ENCODE measurements at regions not wholly inside any gene's neighbourhood (a gene's known extent, or its start where the extent isn't known, plus 50 kb on each side); places are given as distances from the start of the nearest gene placed in this dataset.
"Not testable (repeated sequence)": the region's sequence is repeated elsewhere in the genome, so short reads cannot be mapped to it uniquely, and the experiment has no call there.

DNA sequence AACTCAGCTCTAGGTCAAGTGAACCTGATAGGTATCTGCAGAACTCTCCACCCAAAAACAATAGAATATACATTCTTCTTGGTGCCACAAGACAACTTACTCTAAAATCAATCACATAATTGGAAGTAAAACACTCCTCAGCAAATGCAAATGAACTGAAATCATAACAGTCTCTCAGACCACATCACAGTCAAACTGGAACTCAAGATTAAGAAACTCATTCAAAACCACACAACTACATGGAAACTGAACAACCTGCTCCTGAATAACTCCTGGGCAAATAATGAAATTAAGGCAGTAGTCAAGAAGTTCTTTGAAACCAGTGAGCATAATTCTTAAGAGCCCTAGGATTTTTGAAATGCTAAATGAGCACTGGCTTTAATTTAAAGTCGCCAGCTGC lies 125.4 kb upstream of the PDE4D start:
- H3K4me1 Mint-ChIP-seq (ENCODE audit: low read depth); intact Hi-C loops (cut with micrococcal nuclease); H3K27me3 Mint-ChIP-seq (ENCODE audit: low read depth); H3K27ac Mint-ChIP-seq; H3K4me3 Mint-ChIP-seq; DNase-seq; H3K9me3 Mint-ChIP-seq; H3K36me3 Mint-ChIP-seq (ENCODE audit: low read depth); CTCF ChIA-PET: not testable (repeated sequence)

DNA sequence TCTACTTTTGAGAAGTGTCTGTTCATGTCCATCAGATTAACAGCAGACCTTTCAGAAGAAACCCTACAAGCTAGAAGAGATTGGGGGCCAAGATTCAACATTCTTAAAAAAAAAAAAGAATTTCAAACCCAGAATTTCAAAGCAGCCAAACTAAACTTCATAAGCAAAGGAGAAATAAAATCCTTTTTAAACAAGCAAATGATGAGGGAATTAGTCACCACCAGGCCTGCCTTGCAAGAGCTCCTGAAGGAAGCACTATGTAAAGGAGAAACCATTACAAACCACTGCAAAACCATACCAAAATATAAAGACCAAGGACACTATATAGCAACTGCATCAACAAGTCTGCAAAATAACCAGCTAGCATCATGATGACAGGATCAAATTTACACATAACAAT lies 124.6 kb upstream of the PDE4D start:
- no peak overlapping the region for H3K27ac Mint-ChIP-seq
- no peaks in the 10 kb centered on the region for H3K4me1 Mint-ChIP-seq (ENCODE audit: low read depth)
- H3K9me3 Mint-ChIP-seq: no peaks in the 10 kb centered on the region
- H3K4me3 Mint-ChIP-seq: no peak overlapping the region
- DNase-seq: no peak
- no peaks in the 10 kb centered on the region for H3K36me3 Mint-ChIP-seq (ENCODE audit: low read depth)
- no peaks in the 10 kb centered on the region for H3K27me3 Mint-ChIP-seq (ENCODE audit: low read depth)
- intact Hi-C loops (cut with micrococcal nuclease): no loop called here
- CTCF ChIA-PET: no interaction called here

DNA sequence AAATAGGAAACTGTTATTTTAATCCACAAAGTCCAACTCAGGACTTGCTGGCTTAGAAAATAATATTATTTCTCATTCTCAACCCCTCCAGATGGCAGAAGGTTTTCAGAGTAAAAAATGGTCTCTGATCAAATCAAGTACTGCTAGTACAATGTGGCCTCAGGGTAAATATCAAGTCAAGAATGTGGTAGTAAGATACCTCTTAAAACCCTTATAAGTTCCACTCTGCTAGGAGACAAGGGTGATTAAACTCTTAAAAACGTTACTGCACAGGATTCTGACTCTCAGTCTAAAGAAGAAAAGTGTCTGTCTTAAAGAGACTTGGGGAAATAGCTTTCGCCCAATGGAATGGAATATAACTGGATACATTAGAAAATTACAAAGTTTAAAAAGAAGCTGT lies 120.8 kb upstream of the PDE4D start:
- Mint-ChIP-seq H3K27ac (no peak overlapping the region), H3K27me3 (ENCODE audit: low read depth) (no peaks in the 10 kb centered on the region), H3K4me1 (ENCODE audit: low read depth) (no peaks in the 10 kb centered on the region), H3K4me3 (no peak overlapping the region), H3K36me3 (ENCODE audit: low read depth) (no peaks in the 10 kb centered on the region), H3K9me3 (peaks cover 1% of the 10 kb centered on the region)
- CTCF ChIA-PET: no interaction called here
- DNase-seq: no peak
- intact Hi-C loops (cut with micrococcal nuclease): no loop called here

- H3K36me3 Mint-ChIP-seq (ENCODE audit: low read depth): no peaks in the 10 kb centered on the region
- CTCF ChIA-PET: interaction anchor here (0.6 kb wide), 1 partner anchor 333 kb away, joined by 4 read pairs; no protein-coding TSS in a partner anchor
- no peaks in the 10 kb centered on the region for H3K4me1 Mint-ChIP-seq (ENCODE audit: low read depth)
- H3K27me3 Mint-ChIP-seq (ENCODE audit: low read depth): no peaks in the 10 kb centered on the region
- intact Hi-C loops (cut with micrococcal nuclease): no loop called here
- no peak for DNase-seq
- peaks cover 1% of the 10 kb centered on the region for H3K9me3 Mint-ChIP-seq
- no peak overlapping the region for H3K27ac Mint-ChIP-seq
- H3K4me3 Mint-ChIP-seq: no peak overlapping the region
Measured at GRCh38 chr5:60010853-60011252, 117.3 kb upstream of the PDE4D start.

DNA sequence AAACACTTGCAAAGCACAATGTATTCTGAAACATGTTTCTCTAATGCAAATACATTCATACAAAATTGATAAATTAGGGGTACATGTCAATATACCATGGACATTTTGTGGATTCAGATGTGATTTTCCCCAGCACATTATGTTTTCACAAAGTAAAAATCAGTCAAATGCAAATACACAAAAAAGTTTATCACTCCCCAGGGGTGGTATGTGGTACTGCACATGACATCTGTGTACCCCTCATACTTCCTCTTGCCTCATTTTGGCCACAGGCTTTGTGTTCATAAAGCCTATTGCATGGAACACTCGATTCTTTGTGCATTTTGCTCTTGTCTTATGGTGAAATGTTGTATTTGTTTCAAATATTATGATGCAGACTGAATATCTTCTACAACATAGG lies 116.8 kb upstream of the PDE4D start:
- H3K9me3 Mint-ChIP-seq: peaks cover 1% of the 10 kb centered on the region
- intact Hi-C loops (cut with micrococcal nuclease): no loop called here
- H3K4me3 Mint-ChIP-seq: no peak overlapping the region
- H3K27me3 Mint-ChIP-seq (ENCODE audit: low read depth): no peaks in the 10 kb centered on the region
- no peak overlapping the region for H3K27ac Mint-ChIP-seq
- H3K36me3 Mint-ChIP-seq (ENCODE audit: low read depth): no peaks in the 10 kb centered on the region
- no peak for DNase-seq
- CTCF ChIA-PET: interaction anchor here (0.6 kb wide), 1 partner anchor 333 kb away, joined by 4 read pairs; no protein-coding TSS in a partner anchor
- H3K4me1 Mint-ChIP-seq (ENCODE audit: low read depth): no peaks in the 10 kb centered on the region

DNA sequence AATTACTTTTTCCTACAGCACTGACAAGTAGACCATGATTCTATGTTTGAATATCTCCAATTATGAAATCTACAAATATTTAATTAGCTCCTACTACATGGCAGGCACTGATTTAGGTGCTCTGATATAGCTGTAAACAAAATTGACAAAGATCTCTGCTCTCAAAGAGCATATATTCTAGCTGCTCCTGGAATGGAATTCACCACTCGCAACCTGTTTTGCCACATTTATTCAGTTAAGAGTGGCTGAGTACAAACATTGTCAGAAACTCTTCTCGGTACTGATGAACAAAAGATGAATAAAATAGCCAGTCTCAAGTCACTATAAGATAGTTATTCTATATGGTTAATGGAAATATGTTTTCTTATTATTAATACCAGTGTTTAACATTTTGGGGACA lies 114.2 kb upstream of the PDE4D start:
- H3K27me3 Mint-ChIP-seq (ENCODE audit: low read depth): no peaks in the 10 kb centered on the region
- CTCF ChIA-PET: no interaction called here
- peaks cover 1% of the 10 kb centered on the region for H3K9me3 Mint-ChIP-seq
- no peaks in the 10 kb centered on the region for H3K36me3 Mint-ChIP-seq (ENCODE audit: low read depth)
- H3K4me1 Mint-ChIP-seq (ENCODE audit: low read depth): no peaks in the 10 kb centered on the region
- no peak overlapping the region for H3K27ac Mint-ChIP-seq
- H3K4me3 Mint-ChIP-seq: no peak overlapping the region
- intact Hi-C loops (cut with micrococcal nuclease): no loop called here
- no peak for DNase-seq

DNA sequence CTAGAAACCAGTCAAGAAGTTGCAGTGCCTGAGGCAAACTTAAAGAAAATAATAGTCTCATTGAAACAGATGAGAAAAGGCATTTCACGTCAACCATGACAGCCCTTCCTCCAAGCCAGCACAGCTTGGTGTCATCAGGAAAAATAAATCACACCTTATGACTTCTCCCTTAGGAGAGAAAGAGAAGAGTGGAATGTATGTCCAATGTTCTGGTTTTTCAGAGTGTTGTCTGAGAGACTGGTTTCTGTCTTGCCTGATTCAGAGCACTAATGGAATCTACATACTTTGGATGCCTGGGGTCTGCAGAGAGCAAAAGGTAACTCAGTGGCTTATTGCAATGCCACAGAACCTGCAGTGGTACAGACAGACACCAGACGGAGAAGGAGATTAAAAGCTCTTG lies 105.5 kb upstream of the PDE4D start:
- H3K9me3 Mint-ChIP-seq: no peaks in the 10 kb centered on the region
- H3K27ac Mint-ChIP-seq: no peak overlapping the region
- CTCF ChIA-PET: no interaction called here
- no peak overlapping the region for H3K4me3 Mint-ChIP-seq
- H3K4me1 Mint-ChIP-seq (ENCODE audit: low read depth): no peaks in the 10 kb centered on the region
- intact Hi-C loops (cut with micrococcal nuclease): no loop called here
- H3K27me3 Mint-ChIP-seq (ENCODE audit: low read depth): no peaks in the 10 kb centered on the region
- no peak for DNase-seq
- no peaks in the 10 kb centered on the region for H3K36me3 Mint-ChIP-seq (ENCODE audit: low read depth)

DNA sequence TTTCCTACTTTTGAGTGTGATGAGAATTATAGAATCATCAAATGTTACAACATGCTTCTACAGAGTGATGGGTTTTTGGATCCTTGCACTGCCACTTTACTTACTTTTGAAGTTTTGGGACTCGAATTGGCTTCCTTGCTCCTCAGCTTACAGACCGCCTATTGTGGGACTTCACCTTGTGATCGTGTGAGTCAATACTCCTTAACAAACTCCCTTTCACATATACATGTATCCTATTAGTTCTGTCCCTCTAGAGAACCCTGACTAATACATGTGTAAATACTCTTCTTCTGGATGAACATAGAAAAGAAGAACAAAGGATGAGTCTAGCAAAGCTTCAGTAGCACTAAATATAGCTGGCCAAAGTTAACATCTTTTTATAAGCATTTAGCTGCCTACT lies 98.7 kb upstream of the PDE4D start:
- H3K9me3 Mint-ChIP-seq: no peaks in the 10 kb centered on the region
- no peak overlapping the region for H3K27ac Mint-ChIP-seq
- H3K4me1 Mint-ChIP-seq (ENCODE audit: low read depth): no peaks in the 10 kb centered on the region
- no peak overlapping the region for H3K4me3 Mint-ChIP-seq
- no peak for DNase-seq
- CTCF ChIA-PET: no interaction called here
- intact Hi-C loops (cut with micrococcal nuclease): no loop called here
- no peaks in the 10 kb centered on the region for H3K36me3 Mint-ChIP-seq (ENCODE audit: low read depth)
- no peaks in the 10 kb centered on the region for H3K27me3 Mint-ChIP-seq (ENCODE audit: low read depth)

GRCh38 chr5:59988396-59988795 lies 94.9 kb upstream of the PDE4D start:
- Mint-ChIP-seq H3K36me3 (ENCODE audit: low read depth) (no peaks in the 10 kb centered on the region), H3K27ac (no peak overlapping the region), H3K4me3 (no peak overlapping the region), H3K9me3 (peaks cover 2% of the 10 kb centered on the region), H3K4me1 (ENCODE audit: low read depth) (no peaks in the 10 kb centered on the region), H3K27me3 (ENCODE audit: low read depth) (no peaks in the 10 kb centered on the region)
- intact Hi-C loops (cut with micrococcal nuclease): no loop called here
- CTCF ChIA-PET: interaction anchor here (0.6 kb wide), 1 partner anchor 488 kb away, joined by 4 read pairs; no protein-coding TSS in a partner anchor
- DNase-seq: no peak

DNA sequence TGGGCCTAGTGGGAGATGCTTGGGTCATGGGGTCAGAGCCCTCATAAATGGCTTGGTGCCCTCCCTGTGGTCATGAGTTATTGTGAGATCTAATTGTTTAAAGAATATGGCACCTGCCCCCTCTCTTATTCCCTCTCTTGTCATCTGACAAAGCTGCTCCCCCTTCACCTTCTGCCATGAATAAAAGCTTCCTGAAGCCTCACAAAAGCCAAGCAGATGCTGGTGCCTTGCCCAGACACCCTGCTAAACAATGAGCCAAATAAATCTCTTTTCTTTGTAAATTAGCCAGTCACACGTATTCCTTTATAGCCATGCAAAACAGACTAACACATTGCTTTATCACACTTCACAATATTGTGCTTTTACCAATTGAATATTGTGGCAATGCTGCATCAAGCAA lies 82.8 kb upstream of the PDE4D start:
- H3K4me1 Mint-ChIP-seq (ENCODE audit: low read depth): no peaks in the 10 kb centered on the region
- no peak overlapping the region for H3K27ac Mint-ChIP-seq
- no peaks in the 10 kb centered on the region for H3K9me3 Mint-ChIP-seq
- DNase-seq: no peak
- no peak overlapping the region for H3K4me3 Mint-ChIP-seq
- no peaks in the 10 kb centered on the region for H3K36me3 Mint-ChIP-seq (ENCODE audit: low read depth)
- intact Hi-C loops (cut with micrococcal nuclease): no loop called here
- CTCF ChIA-PET: no interaction called here
- H3K27me3 Mint-ChIP-seq (ENCODE audit: low read depth): no peaks in the 10 kb centered on the region

DNA sequence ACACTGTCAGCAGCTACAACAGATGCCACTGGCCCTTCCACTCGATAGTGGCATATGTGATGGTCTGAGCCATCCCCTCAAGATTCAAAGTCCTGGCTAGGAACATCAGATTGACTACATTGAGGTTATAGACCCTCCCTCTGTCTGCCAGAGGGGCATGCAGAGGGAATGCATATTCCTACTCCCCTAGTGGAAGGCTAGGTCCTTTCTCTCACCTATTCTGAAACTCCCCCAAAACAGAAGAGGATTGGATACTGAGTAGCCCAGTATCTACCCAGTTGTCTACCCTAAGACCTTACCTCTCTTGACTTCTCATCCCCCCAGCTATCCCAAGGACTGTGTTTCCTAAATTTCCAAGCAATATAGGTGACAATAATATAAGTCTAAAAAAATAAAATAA lies 78.5 kb upstream of the PDE4D start:
- Mint-ChIP-seq H3K36me3 (ENCODE audit: low read depth) (no peaks in the 10 kb centered on the region), H3K4me3 (no peak overlapping the region), H3K4me1 (ENCODE audit: low read depth) (no peaks in the 10 kb centered on the region), H3K27me3 (ENCODE audit: low read depth) (no peaks in the 10 kb centered on the region), H3K27ac (no peak overlapping the region), H3K9me3 (no peaks in the 10 kb centered on the region)
- intact Hi-C loops (cut with micrococcal nuclease): no loop called here
- CTCF ChIA-PET: no interaction called here
- no peak for DNase-seq

GRCh38 chr5:59959330-59959729 lies 65.8 kb upstream of the PDE4D start:
- H3K27ac Mint-ChIP-seq: no peak overlapping the region
- no peak for DNase-seq
- H3K4me3 Mint-ChIP-seq: no peak overlapping the region
- H3K27me3 Mint-ChIP-seq (ENCODE audit: low read depth): no peaks in the 10 kb centered on the region
- H3K4me1 Mint-ChIP-seq (ENCODE audit: low read depth): no peaks in the 10 kb centered on the region
- H3K9me3 Mint-ChIP-seq: no peaks in the 10 kb centered on the region
- H3K36me3 Mint-ChIP-seq (ENCODE audit: low read depth): no peaks in the 10 kb centered on the region
- CTCF ChIA-PET: no interaction called here
- intact Hi-C loops (cut with micrococcal nuclease): no loop called here

GRCh38 chr5:59956130-59956783 lies 62.7 kb upstream of the PDE4D start:
- H3K36me3 Mint-ChIP-seq (ENCODE audit: low read depth): no peaks in the 10 kb centered on the region
- DNase-seq: no peak
- H3K9me3 Mint-ChIP-seq: no peaks in the 10 kb centered on the region
- H3K27me3 Mint-ChIP-seq (ENCODE audit: low read depth): no peaks in the 10 kb centered on the region
- CTCF ChIA-PET: no interaction called here
- no peak overlapping the region for H3K4me3 Mint-ChIP-seq
- no peak overlapping the region for H3K27ac Mint-ChIP-seq
- no peaks in the 10 kb centered on the region for H3K4me1 Mint-ChIP-seq (ENCODE audit: low read depth)
- intact Hi-C loops (cut with micrococcal nuclease): no loop called here

- H3K4me3 Mint-ChIP-seq: no peak overlapping the region
- H3K9me3 Mint-ChIP-seq: no peaks in the 10 kb centered on the region
- CTCF ChIA-PET: no interaction called here
- no peaks in the 10 kb centered on the region for H3K4me1 Mint-ChIP-seq (ENCODE audit: low read depth)
- H3K27ac Mint-ChIP-seq: no peak overlapping the region
- no peaks in the 10 kb centered on the region for H3K36me3 Mint-ChIP-seq (ENCODE audit: low read depth)
- intact Hi-C loops (cut with micrococcal nuclease): no loop called here
- no peaks in the 10 kb centered on the region for H3K27me3 Mint-ChIP-seq (ENCODE audit: low read depth)
- no peak for DNase-seq
Measured at GRCh38 chr5:59955241-59955640, 61.7 kb upstream of the PDE4D start.
